GM18907 (cell line): ENCODE measurements at regions not wholly inside any gene's neighbourhood (a gene's known extent, or its start where the extent isn't known, plus 50 kb on each side); places are given as distances from the start of the nearest gene placed in this dataset.
"Not testable (repeated sequence)": the region's sequence is repeated elsewhere in the genome, so short reads cannot be mapped to it uniquely, and the experiment has no call there.

ENCODE experiments used
- ATAC-seq: cut with Tn5 transposase; IDR thresholded peaks from one replicate; pipeline ENCODE4 v1.9.1; 2021; ENCODE audit warnings: mild to moderate bottlenecking, moderate library complexity; ENCODE audit not compliant: unreplicated experiment

- ATAC-seq: no peak
Observed at GRCh38 chr5:167063788-167064187, 1227.7 kb upstream of the WWC1 start.

- no peak for ATAC-seq
Observed at GRCh38 chr5:167064198-167064776, 1227.2 kb upstream of the WWC1 start.

DNA sequence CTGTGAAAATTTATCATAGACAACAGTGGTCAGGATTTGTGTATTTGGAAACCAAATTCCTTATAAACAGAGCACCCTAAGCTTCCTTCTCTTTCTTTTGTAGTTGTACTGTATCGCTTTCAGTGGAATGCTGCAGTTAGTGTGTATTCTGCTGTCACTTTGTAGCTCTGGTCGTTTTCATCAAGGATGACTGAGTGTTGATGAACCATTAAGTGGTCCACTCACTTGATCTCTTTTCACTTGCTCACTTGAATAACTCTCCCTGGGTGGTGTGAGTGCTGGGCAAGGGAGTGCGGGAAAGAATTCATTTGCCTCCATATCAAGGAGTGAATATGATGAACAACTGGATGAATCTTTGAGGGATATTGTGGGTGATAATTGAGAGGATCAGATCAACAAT, 1225.7 kb upstream of the WWC1 start:
- ATAC-seq: no peak

GRCh38 chr5:167071981-167072610, 1219.3 kb upstream of the WWC1 start:
- no peak for ATAC-seq

GRCh38 chr5:167081561-167081960, 1209.9 kb upstream of the WWC1 start:
- ATAC-seq: no peak

- no peak for ATAC-seq
Observed at GRCh38 chr5:167096816-167097215, 1194.6 kb upstream of the WWC1 start.

DNA sequence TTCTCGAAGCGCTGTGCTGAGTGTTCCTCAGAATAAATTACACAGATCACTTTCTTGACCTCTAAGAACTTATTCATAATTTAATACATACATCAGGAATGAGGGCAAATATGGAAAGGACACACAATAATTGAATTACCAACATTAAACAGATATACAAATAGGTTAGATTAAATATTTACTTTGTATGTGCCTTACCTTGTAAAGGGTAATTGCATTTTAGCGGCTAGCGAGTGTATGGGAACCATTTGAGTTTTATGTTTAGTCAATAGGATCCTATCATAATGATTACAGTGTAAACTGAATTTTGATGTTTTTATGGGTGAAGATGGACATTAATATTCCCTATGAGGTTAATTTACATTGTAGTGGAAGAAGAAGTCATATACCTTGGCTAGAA, 1187.1 kb upstream of the WWC1 start:
- no peak for ATAC-seq

- ATAC-seq: no peak
Observed at GRCh38 chr5:167105941-167106340, 1185.5 kb upstream of the WWC1 start.

GRCh38 chr5:167107684-167108083, 1183.8 kb upstream of the WWC1 start:
- no peak for ATAC-seq

DNA sequence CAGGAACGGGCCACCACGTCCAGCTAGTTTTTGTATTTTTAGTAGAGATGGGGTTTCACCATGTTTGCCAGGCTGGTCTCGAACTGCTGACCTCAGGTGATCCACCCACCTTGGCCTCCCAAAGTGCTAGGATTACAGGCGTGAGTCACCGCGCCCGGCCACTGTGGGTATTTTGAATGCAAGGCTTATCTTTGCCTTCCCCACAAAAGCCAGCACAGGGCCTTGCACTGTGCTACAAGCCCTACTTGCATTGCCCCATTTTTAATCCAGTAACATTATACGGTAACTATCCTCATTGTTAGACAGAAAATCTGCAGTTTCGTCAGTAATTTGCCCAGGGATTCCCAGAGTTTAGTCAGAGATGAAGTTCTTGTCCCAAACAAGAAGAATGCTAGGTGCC, 1183.2 kb upstream of the WWC1 start:
- not testable (repeated sequence) for ATAC-seq

DNA sequence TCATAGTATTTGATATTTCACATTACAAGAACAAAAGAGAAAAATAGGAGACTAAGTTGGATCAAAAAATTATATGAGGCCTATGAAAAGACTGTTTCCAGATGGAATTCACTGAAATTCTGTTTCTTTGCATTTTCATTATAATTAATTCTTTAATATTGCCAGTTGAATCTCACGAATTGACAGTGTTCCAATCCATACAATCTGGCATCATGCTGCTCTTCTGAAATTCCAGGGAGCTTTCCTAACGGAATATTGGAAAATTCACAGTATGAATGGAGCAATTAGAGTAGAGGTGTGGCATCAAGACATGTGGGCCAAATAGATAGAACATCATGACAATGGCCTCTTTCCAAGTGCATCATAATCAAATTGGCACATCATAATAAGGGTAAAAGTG, 1178.9 kb upstream of the WWC1 start:
- ATAC-seq: no peak

DNA sequence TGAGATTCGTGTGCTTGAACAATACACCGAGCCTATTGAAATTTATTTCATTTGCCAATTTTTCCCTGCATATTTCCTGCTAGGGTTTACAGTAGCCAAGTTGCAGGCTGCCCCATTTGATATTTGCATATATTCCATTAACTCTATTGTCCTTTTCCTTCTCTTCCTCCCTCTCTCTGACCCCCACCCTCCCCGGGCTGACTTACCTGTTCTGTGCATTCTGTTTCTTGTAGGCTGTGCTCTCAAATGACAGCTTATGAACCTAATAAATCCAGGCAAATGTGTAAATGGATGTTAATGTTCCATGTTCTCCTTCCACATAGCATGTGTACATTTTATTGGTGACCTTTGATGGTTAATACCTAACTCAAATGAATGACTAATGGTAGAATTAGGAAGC, 1169.2 kb upstream of the WWC1 start:
- ATAC-seq: no peak

DNA sequence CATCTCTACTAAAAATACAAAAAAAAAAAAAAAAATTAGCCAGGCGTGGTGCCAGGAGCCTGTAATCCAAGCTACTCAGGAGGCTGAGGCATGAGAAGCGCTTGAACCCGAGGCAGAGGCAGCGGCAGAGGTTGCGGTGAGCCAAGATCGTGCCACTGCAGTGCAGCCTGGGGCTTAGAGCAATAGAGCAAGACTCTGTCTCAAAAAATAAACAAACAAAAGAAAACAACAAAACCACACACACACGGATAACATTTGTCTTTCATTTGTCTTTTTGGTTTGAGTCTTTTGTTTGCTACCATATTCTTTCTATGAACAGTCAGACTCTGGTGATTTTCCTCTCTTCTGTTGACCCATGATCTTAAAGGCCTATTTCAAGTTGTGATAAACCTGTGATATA, 1168.3 kb upstream of the WWC1 start:
- no peak for ATAC-seq

- ATAC-seq: no peak
Observed at GRCh38 chr5:167128581-167128980, 1162.9 kb upstream of the WWC1 start.

- ATAC-seq: no peak
Observed at GRCh38 chr5:167140548-167141291, 1150.7 kb upstream of the WWC1 start.

- no peak for ATAC-seq
Observed at GRCh38 chr5:167143716-167144115, 1147.7 kb upstream of the WWC1 start.

- no peak for ATAC-seq
Observed at GRCh38 chr5:167145841-167146240, 1145.6 kb upstream of the WWC1 start.

- no peak for ATAC-seq
Observed at GRCh38 chr5:167147879-167148278, 1143.6 kb upstream of the WWC1 start.

- no peak for ATAC-seq
Observed at GRCh38 chr5:167150661-167151060, 1140.8 kb upstream of the WWC1 start.

DNA sequence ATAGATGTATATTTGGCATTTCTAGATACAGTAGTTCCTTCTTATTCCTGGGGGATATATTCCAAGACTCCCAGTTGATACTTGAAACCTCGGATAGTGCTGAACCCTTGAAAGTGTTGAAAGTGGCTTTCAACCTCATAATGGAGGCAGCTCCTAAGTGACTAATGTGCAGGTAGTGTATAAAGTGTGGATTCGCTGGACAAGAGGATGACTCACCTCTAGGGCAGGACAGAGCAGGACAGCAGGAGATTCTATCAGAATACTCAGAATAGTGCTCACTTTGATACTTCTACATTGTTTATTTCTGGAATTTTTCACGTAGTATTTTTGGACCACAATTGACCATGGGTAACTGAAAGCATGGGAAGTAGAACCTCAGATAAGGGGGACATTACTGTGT, 1138.9 kb upstream of the WWC1 start:
- no peak for ATAC-seq

- no peak for ATAC-seq
Observed at GRCh38 chr5:167155387-167156005, 1135.9 kb upstream of the WWC1 start.

DNA sequence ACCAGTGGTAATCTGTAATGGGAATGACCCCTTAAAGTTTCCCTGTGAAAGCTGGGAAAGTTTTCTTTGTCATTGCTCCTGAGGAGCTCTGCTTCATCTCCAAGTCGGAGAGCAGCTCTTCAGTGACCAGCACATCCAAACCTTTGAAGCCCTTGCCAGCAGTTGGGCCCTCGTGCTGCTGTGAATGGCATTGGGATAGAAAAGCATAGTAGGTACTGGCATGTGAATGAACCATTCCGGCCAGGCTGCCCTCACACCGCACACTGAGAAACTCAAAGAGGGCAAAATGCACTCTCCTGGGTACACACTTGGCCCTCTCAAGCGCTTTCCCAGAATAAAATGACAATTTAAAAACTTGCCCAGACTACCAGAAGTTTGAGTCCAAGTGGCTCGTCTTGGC, 1135.0 kb upstream of the WWC1 start:
- no peak for ATAC-seq
